ENCODE measurements at regions not wholly inside any gene's neighbourhood (a gene's known extent, or its start where the extent isn't known, plus 50 kb on each side); places are given as distances from the start of the nearest gene placed in this dataset.

DNA sequence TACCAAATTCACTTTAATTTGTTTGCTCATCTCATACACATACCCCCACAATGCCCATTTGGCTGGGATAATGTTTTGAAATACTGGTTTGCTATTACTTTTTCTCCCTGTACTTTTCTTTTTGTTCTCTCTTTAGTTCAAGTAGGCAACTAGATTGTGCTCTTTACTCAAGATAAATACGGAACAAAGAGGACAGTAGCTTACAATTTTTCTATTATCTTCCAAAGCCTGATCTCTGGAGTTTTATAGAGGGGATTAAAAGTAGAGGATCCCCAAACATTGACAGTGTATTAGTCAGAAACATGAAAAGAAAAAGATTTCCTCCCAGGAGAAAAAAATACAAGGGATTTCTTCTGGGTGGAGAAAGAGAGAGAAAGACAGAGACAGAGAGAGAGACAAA is 102.1 kb upstream of the FSCB start:
- Histone ChIP-seq H2AFZ (ENCODE audit: low read length) (no peak overlapping the region), H3K4me2 (ENCODE audit: low read depth, low read length) (no peak overlapping the region), H3K27me3 (ENCODE audit: control insufficient read depth in 1 of 2, insufficient read depth in 2 of 2, low read length in 2 of 2) (no peaks in the 10 kb centered on the region), H3K4me3 (replicated peaks in 1 of 3; ENCODE audit: insufficient read depth in 1 of 3, low read depth in 2 of 3, low read length in 3 of 3) (no peak overlapping the region), H3K27ac (ENCODE audit: extremely low read length, insufficient read depth, low read length) (no peak overlapping the region), H3K9me3 (ENCODE audit: low read length) (no peaks in the 10 kb centered on the region), H3K79me2 (ENCODE audit: insufficient read depth, low read length) (no peaks in the 10 kb centered on the region), H3K9ac (ENCODE audit: insufficient read depth, low read depth, low read length) (no peak overlapping the region), H4K20me1 (ENCODE audit: insufficient read depth, low read length) (no peaks in the 10 kb centered on the region), H3K36me3 (replicated peaks in 1 of 2; ENCODE audit: control insufficient read depth in 1 of 2, insufficient read depth in 2 of 2, low read length in 2 of 2) (no peaks in the 10 kb centered on the region), H3K4me1 (ENCODE audit: insufficient read depth, low read length) (no peaks in the 10 kb centered on the region)
- CTCF ChIA-PET (ENCODE audit: low intra/inter-chr PET ratio, low total read pairs) = no interaction called here
- no TSS peak for BruUV-seq (replicated peaks)
- ATAC-seq = no peak
- POLR2A ChIA-PET = no interaction called here
- FAIRE-seq = no peak
- 0% methylated on average over 1 of the region's 1 CpG for WGBS (ENCODE audit: low lambda C conversion rate)
- TF ChIP-seq, protein P1, sequence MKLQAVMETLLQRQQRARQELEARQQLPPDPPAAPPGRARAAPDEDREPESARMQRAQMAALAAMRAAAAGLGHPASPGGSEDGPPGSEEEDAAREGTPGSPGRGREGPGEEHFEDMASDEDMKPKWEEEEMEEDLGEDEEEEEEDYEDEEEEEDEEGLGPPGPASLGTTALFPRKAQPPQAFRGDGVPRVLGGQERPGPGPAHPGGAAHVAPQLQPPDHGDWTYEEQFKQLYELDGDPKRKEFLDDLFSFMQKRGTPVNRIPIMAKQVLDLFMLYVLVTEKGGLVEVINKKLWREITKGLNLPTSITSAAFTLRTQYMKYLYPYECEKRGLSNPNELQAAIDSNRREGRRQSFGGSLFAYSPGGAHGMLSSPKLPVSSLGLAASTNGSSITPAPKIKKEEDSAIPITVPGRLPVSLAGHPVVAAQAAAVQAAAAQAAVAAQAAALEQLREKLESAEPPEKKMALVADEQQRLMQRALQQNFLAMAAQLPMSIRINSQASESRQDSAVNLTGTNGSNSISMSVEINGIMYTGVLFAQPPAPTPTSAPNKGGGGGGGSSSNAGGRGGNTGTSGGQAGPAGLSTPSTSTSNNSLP (IDR thresholded peaks at IDR 0.05; ENCODE audit: low read depth, low read length) = no peak
- no peak for TF ChIP-seq ZNF451 (CRISPR knock-in tag; IDR thresholded peaks at IDR 0.05)
- TF ChIP-seq, protein P2, sequence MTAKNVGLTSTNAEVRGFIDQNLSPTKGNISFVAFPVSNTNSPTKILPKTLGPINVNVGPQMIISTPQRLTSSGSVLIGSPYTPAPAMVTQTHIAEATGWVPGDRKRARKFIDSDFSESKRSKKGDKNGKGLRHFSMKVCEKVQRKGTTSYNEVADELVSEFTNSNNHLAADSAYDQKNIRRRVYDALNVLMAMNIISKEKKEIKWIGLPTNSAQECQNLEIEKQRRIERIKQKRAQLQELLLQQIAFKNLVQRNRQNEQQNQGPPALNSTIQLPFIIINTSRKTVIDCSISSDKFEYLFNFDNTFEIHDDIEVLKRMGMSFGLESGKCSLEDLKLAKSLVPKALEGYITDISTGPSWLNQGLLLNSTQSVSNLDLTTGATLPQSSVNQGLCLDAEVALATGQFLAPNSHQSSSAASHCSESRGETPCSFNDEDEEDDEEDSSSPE (CRISPR knock-in tag; IDR thresholded peaks at IDR 0.05) = no peak
- TF ChIP-seq ZNF780A (CRISPR knock-in tag; IDR thresholded peaks at IDR 0.05) = no peak
- TF ChIP-seq, protein P3, sequence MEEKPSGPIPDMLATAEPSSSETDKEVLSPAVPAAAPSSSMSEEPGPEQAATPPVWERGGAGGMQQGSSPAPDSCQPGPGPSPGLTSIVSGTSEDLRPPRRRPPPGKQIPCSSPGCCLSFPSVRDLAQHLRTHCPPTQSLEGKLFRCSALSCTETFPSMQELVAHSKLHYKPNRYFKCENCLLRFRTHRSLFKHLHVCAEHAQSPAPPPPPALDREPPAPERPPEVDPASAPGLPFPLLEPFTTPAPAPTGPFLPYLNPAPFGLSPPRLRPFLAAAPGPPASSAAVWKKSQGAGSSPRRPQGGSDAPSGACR (CRISPR knock-in tag; IDR thresholded peaks at IDR 0.05) = no peak
- TF ChIP-seq ZNF598 (CRISPR knock-in tag; IDR thresholded peaks at IDR 0.05; ENCODE audit: borderline replicate concordance) = no peak
- TF ChIP-seq GZF1 (CRISPR knock-in tag; IDR thresholded peaks at IDR 0.05) = no peak
- no peak for DNase-seq (ENCODE audit: low spot score)
- in situ Hi-C loops (cut with HindIII; ENCODE audit: extremely low pct_ligation_motif_present, low pct_unique_long_range_greater_than_20kb) (no loop called here), intact Hi-C loops (cut with micrococcal nuclease; ENCODE audit: unreplicated experiment) (no loop called here)

All from HepG2 (cell line).